ENCODE measurements at regions not wholly inside any gene's neighbourhood (a gene's known extent, or its start where the extent isn't known, plus 50 kb on each side); places are given as distances from the start of the nearest gene placed in this dataset.

- 64 to 87% (median 82%) methylated on average over 4 of the region's 4 CpGs for WGBS, 5 donors
- intact Hi-C loops (cut with DNase I; ENCODE audit: low total_unique reads) = no loop called here
- no peak for DNase-seq
- Histone ChIP-seq H3K4me1 (peaks cover 0 to 17% (median 3%) of the 10 kb centered on the region in 6 donors), H3K4me3 (no peak overlapping the region), H3K36me3 (no peaks in the 10 kb centered on the region), H3K9me3 (no peaks in the 10 kb centered on the region), H3K27ac (no peak overlapping the region), H3K27me3 (replicated peaks in 1 of 7) (no peaks in the 10 kb centered on the region)
- TF ChIP-seq POLR2AphosphoS5 (IDR thresholded peaks at IDR 0.05) (no peak), POLR2A (IDR thresholded peaks at IDR 0.05) (no peak), CTCF (IDR thresholded peaks at IDR 0.05 in 8 of 11, conservative IDR thresholded peaks at IDR 0.05 in 3 of 11) (no peak)
Measured at GRCh38 chr6:166834049-166834448, 122.3 kb downstream of the RNASET2 start.

- peak overlapping the region in 6 of 8 donors; percentile 18 to 68 (median 58) for H3K27ac ChIP-seq
- TF ChIP-seq CTCF (IDR thresholded peaks at IDR 0.05 in 8 of 11, conservative IDR thresholded peaks at IDR 0.05 in 3 of 11) (no peak), POLR2A (IDR thresholded peaks at IDR 0.05) (no peak)
- no peak overlapping the region for H3K4me3 ChIP-seq
- no peaks in the 10 kb centered on the region for H3K36me3 ChIP-seq
- H3K27me3 ChIP-seq (replicated peaks in 1 of 7) = no peaks in the 10 kb centered on the region
- no peak for DNase-seq
- no peaks in the 10 kb centered on the region for H3K9me3 ChIP-seq
- WGBS, 5 donors = 84 to 93% (median 92%) methylated on average over 10 of the region's 10 CpGs
- H3K4me1 ChIP-seq = peaks cover 0 to 17% (median 3%) of the 10 kb centered on the region in 6 donors
- intact Hi-C loops (cut with DNase I; ENCODE audit: low total_unique reads) = no loop called here
Measured at GRCh38 chr6:166830891-166831363, 125.4 kb downstream of the RNASET2 start.

- Histone ChIP-seq H3K9me3 (no peaks in the 10 kb centered on the region), H3K4me1 (peaks cover 0 to 17% (median 3%) of the 10 kb centered on the region in 6 donors), H3K27ac (peak overlapping the region in 6 of 8 donors; percentile 18 to 68 (median 58)), H3K36me3 (no peaks in the 10 kb centered on the region), H3K4me3 (no peak overlapping the region), H3K27me3 (replicated peaks in 1 of 7) (no peaks in the 10 kb centered on the region)
- TF ChIP-seq CTCF (IDR thresholded peaks at IDR 0.05 in 8 of 11, conservative IDR thresholded peaks at IDR 0.05 in 3 of 11) = no peak
- no peak for TF ChIP-seq POLR2AphosphoS5 (IDR thresholded peaks at IDR 0.05)
- TF ChIP-seq POLR2A (IDR thresholded peaks at IDR 0.05) = no peak
- intact Hi-C loops (cut with DNase I; ENCODE audit: low total_unique reads) = no loop called here
- no peak for DNase-seq
- WGBS, 5 donors = 60 to 64% (median 61%) methylated on average over 8 of the region's 8 CpGs
Measured at GRCh38 chr6:166830185-166830890, 126.0 kb downstream of the RNASET2 start.

GRCh38 chr6:166826264-166826663 lies 130.1 kb downstream of the RNASET2 start:
- Histone ChIP-seq H3K27me3 (replicated peaks in 1 of 7) (no peaks in the 10 kb centered on the region), H3K4me3 (no peak overlapping the region), H3K36me3 (no peaks in the 10 kb centered on the region), H3K27ac (no peak overlapping the region), H3K4me1 (peaks cover 0 to 17% (median 3%) of the 10 kb centered on the region in 6 donors), H3K9me3 (no peaks in the 10 kb centered on the region)
- no peak for DNase-seq
- 80 to 87% (median 84%) methylated on average over 6 of the region's 6 CpGs for WGBS, 5 donors
- intact Hi-C loops (cut with DNase I; ENCODE audit: low total_unique reads) = no loop called here
- TF ChIP-seq POLR2A (IDR thresholded peaks at IDR 0.05) (no peak), POLR2AphosphoS5 (IDR thresholded peaks at IDR 0.05) (no peak), CTCF (IDR thresholded peaks at IDR 0.05 in 8 of 11, conservative IDR thresholded peaks at IDR 0.05 in 3 of 11) (no peak)

Data from spleen (tissue), 11 donors.